ENCODE measurements at regions not wholly inside any gene's neighbourhood (a gene's known extent, or its start where the extent isn't known, plus 50 kb on each side); places are given as distances from the start of the nearest gene placed in this dataset.

- no peak overlapping the region for H3K4me3 ChIP-seq (ENCODE audit: control insufficient read depth, low read depth, low read length)
- no peak for TF ChIP-seq CTCF (conservative IDR thresholded peaks at IDR 0.05; ENCODE audit: control insufficient read depth, insufficient read depth, low read depth, low read length)
- DNase-seq (ENCODE audit: low read depth): no peak
These were observed 502.1 kb upstream of the SLC10A2 start for GRCh38 chr13:103568314-103568713.

- H3K4me3 ChIP-seq (ENCODE audit: control insufficient read depth, low read depth, low read length): no peak overlapping the region
- DNase-seq (ENCODE audit: low read depth): no peak
- no peak for TF ChIP-seq CTCF (conservative IDR thresholded peaks at IDR 0.05; ENCODE audit: control insufficient read depth, insufficient read depth, low read depth, low read length)
These were observed 491.7 kb upstream of the SLC10A2 start for GRCh38 chr13:103557878-103558277.

GRCh38 chr13:103556681-103557080 lies 490.5 kb upstream of the SLC10A2 start:
- no peak for DNase-seq (ENCODE audit: low read depth)
- TF ChIP-seq CTCF (conservative IDR thresholded peaks at IDR 0.05; ENCODE audit: control insufficient read depth, insufficient read depth, low read depth, low read length): no peak
- no peak overlapping the region for H3K4me3 ChIP-seq (ENCODE audit: control insufficient read depth, low read depth, low read length)

GRCh38 chr13:103547914-103548313 lies 481.7 kb upstream of the SLC10A2 start:
- no peak for TF ChIP-seq CTCF (conservative IDR thresholded peaks at IDR 0.05; ENCODE audit: control insufficient read depth, insufficient read depth, low read depth, low read length)
- H3K4me3 ChIP-seq (ENCODE audit: control insufficient read depth, low read depth, low read length): no peak overlapping the region

GRCh38 chr13:103546271-103546670 lies 480.1 kb upstream of the SLC10A2 start:
- TF ChIP-seq CTCF (conservative IDR thresholded peaks at IDR 0.05; ENCODE audit: control insufficient read depth, insufficient read depth, low read depth, low read length): no peak
- H3K4me3 ChIP-seq (ENCODE audit: control insufficient read depth, low read depth, low read length): no peak overlapping the region
- DNase-seq (ENCODE audit: low read depth): no peak

More at GRCh38 chr13:103547914-103548313, 481.7 kb upstream of the SLC10A2 start:
- no peak for DNase-seq (ENCODE audit: low read depth)

- H3K4me3 ChIP-seq (ENCODE audit: control insufficient read depth, low read depth, low read length): no peak overlapping the region
- no peak for TF ChIP-seq CTCF (conservative IDR thresholded peaks at IDR 0.05; ENCODE audit: control insufficient read depth, insufficient read depth, low read depth, low read length)
- DNase-seq (ENCODE audit: low read depth): no peak
These were observed 476.4 kb upstream of the SLC10A2 start for GRCh38 chr13:103542648-103543047.

GRCh38 chr13:103540382-103540765 lies 474.2 kb upstream of the SLC10A2 start:
- no peak for TF ChIP-seq CTCF (conservative IDR thresholded peaks at IDR 0.05; ENCODE audit: control insufficient read depth, insufficient read depth, low read depth, low read length)
- DNase-seq (ENCODE audit: low read depth): no peak
- no peak overlapping the region for H3K4me3 ChIP-seq (ENCODE audit: control insufficient read depth, low read depth, low read length)
